ENCODE measurements at regions not wholly inside any gene's neighbourhood (a gene's known extent, or its start where the extent isn't known, plus 50 kb on each side); places are given as distances from the start of the nearest gene placed in this dataset.
"Not testable (repeated sequence)": the region's sequence is repeated elsewhere in the genome, so short reads cannot be mapped to it uniquely, and the experiment has no call there.

- DNase-seq: no peak
Observed at GRCh38 chr5:116757326-116757725, 182.7 kb upstream of the SEMA6A start.

GRCh38 chr5:116756531-116756930 is 181.9 kb upstream of the SEMA6A start:
- DNase-seq: no peak

- DNase-seq: no peak
Observed at GRCh38 chr5:116754556-116754955, 179.9 kb upstream of the SEMA6A start.

GRCh38 chr5:116751684-116752083 is 177.1 kb upstream of the SEMA6A start:
- no peak for DNase-seq

DNA sequence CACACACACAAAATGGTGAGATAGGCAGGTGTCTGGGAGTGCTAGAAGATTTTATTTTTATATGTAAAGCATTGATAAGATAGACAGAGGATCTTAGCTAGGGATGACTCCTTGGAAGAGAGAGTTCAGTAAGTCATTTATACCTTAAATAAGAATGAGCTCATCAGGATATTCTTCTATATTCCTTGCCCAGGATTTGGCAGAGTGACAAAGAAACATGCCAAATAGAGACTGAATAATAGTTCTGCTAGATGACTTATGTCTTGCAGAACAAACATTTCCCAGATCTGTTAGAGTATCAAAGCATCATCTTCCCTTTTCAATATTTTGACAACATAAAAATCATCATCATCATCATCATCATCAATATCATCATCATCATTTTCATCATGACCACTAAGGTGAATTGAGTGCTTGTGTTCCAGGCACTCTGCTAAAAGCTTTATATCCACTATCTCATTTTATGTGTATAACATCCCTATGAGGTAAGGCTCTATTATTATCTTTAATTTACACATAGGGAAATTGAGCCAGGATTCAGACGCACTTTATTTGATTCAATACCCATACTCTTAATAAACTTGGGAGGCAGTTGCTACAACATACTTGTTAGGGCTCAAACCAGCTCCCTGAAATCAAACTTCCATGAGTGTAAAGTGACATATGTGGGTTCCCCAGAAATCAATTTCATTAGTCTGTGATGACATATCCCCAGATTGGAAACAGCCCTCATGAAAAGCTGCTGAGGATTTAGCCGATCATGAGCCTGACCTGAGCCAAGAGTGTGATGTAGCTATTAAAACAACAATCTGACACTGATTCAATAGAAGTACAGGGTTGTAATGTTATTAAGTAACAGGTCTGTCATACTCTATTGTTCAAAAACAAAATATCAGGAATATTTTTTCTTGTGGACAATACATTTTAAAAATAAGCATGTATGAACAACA is 176.3 kb upstream of the SEMA6A start:
- DNase-seq: no peak

GRCh38 chr5:116747881-116748280 is 173.3 kb upstream of the SEMA6A start:
- DNase-seq: no peak

GRCh38 chr5:116746668-116747067 is 172.0 kb upstream of the SEMA6A start:
- DNase-seq: no peak

GRCh38 chr5:116740771-116741170 is 166.1 kb upstream of the SEMA6A start:
- DNase-seq: no peak

- DNase-seq: no peak
Observed at GRCh38 chr5:116739571-116739970, 164.9 kb upstream of the SEMA6A start.

GRCh38 chr5:116738615-116739261 is 164.1 kb upstream of the SEMA6A start:
- DNase-seq: no peak

- DNase-seq: no peak
Observed at GRCh38 chr5:116738239-116738614, 163.6 kb upstream of the SEMA6A start.

DNA sequence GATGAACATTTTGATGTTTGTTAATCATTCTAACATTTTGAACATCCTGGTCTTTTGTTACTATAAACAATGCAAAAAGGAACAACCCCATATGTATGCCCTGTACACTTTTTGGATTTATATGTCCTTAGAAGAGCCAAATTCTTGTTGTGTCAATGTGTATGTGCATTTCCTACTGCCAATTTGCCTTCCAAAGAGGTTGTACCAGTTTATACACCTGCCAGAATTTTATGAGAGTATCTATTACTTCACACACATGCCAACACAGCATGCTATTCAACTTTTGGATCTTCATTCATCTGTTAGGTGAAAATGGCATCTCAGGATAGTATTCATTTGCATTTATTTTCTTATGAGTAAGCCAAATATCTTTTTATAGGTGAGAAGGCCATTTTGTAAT is 162.0 kb upstream of the SEMA6A start:
- DNase-seq: no peak

- no peak for DNase-seq
Observed at GRCh38 chr5:116733991-116734975, 159.7 kb upstream of the SEMA6A start.

DNA sequence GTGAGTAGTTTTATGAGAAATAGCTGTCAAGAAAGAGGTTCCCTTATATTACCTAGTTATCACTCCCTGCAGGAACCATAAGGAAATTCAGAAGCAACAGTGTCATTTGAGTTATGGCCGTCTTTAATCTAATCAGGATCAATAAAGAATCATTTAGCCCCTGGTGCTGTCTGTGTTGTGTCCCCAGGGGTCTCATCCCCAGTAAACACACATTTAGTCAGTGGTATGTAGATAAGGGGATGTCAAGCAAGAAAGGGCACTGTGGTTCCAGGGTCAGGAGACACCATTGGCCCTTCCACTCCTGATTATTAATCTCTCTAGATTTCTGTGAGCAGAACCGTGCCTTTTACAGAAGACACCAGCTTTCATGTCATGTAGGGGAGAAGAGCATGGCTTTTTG is 158.0 kb upstream of the SEMA6A start:
- DNase-seq: no peak

DNA sequence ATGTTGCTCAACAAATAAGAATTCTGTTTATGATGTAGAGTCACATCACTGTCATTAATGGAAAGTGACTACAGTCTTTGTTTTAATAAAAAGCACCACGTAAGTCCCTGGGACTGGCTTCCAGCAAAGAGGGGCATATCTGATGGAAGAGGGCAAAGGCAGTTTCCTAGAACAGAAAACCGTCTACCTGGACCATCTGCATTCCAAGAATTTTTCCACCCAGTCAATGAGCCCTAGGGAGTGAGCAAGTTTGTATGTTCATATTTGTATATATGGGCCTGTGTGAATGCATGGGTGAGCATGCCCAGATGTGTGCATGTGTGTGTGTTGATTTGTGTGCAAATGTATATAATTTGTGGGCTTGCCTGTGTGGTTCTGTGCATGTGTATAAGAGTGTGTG is 156.8 kb upstream of the SEMA6A start:
- DNase-seq: no peak

DNA sequence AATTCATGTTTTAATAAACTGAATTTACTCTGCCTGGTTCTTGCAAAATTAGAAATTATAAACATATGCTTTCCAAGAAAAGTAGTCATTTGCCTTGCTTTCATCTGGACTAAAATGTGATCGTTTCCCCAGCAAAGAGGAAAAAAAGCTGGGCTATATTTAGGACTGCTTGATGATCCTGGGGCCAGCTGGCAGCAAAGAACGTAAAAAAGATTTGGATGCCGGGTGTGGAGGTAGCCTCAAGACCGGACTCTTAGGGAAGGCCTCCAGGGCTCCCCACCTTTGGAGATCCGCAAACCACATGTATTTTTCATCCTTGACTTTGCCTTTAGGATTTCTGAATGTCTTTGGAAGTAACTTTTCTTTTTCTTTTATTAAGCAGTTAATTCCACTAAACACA is 156.1 kb upstream of the SEMA6A start:
- DNase-seq: no peak

DNA sequence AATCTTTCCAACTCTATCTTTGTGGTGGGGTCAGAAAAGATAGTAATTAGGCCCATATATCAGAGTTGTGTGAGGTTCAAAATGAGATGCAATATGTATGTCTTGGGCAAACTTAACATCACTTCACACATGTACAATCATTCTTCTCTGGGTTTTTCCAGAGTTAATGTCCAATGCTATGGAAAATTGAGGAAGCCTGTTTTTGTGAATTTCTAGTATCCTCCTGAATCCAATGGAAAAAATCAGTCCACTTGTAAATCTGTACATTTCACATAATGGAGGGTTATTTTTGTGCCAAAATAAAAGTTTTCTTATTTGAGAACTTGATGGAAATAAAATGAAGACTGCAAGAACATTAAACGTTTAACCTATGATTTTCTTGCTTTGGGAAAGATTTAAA is 155.6 kb upstream of the SEMA6A start:
- no peak for DNase-seq

DNA sequence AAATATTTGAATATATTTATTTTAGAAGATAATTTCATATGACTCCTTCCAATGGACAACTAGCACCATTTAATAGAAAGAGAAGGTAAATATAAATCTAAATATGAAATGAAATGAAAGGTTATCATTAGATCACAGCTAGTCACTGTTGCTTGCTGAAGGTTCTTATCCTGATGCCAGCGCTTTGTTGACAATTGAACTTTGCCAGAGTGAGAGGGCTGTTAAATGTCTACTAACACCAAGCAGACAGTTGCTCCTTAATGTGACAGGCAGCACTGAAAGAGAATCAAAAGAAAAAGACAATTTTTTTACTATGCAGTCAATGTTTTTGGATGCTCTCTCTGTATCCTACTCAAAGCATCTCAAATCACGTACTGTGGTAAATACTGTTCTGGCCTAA is 152.6 kb upstream of the SEMA6A start:
- DNase-seq: no peak

DNA sequence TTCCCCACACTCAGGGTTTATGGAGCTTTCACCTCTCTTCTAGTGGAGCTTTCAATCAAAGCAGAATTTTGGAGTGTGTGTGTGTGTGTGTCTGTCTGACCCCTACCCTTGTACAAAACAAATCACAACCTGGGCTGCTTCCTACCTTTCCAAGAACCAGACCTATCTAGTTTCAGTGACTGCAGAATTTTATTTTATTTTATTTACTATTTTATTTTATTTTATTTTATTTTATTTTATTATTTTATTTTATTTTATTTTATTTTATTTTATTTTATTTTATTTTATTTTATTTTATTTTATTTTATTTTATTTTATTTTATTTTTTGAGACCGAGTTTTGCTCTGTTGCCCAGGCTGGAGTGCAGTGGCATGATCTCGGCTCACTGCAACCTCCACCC is 151.6 kb upstream of the SEMA6A start:
- DNase-seq: not testable (repeated sequence)

- DNase-seq: no peak
Observed at GRCh38 chr5:116724971-116725370, 150.3 kb upstream of the SEMA6A start.

GRCh38 chr5:116722651-116723050 is 148.0 kb upstream of the SEMA6A start:
- DNase-seq: no peak

- no peak for DNase-seq
Observed at GRCh38 chr5:116719106-116719505, 144.5 kb upstream of the SEMA6A start.

GRCh38 chr5:116718317-116718716 is 143.7 kb upstream of the SEMA6A start:
- DNase-seq: no peak

Data from stimulated activated naive CD4-positive, alpha-beta T cell (primary cell).